Astrocyte (in vitro differentiated cells and primary cell): ENCODE measurements at regions not wholly inside any gene's neighbourhood (a gene's known extent, or its start where the extent isn't known, plus 50 kb on each side); places are given as distances from the start of the nearest gene placed in this dataset.

ENCODE experiments used
- CTCF ChIP-seq: IDR thresholded peaks from 2 replicates; pipeline ENCODE4 v1.5.1; 2011; ENCODE audit warnings: low read depth, mild to moderate bottlenecking, inconsistent platforms, low read length, moderate library complexity; ENCODE audit not compliant: insufficient read depth
- EZH2 ChIP-seq: IDR thresholded peaks from 2 replicates; pipeline ENCODE4 v1.6.1; 2012; ENCODE audit warnings: mild to moderate bottlenecking, low read length, inconsistent platforms; ENCODE audit not compliant: insufficient read depth

GRCh38 chr1:47524272-47524671 lies 86.4 kb downstream of the FOXD2 start:
- TF ChIP-seq CTCF (no peak), EZH2 (no peak)
